HepG2 (cell line): ENCODE measurements at regions not wholly inside any gene's neighbourhood (a gene's known extent, or its start where the extent isn't known, plus 50 kb on each side); places are given as distances from the start of the nearest gene placed in this dataset.

Experiments
- ATAC-seq: fragments of 200-7000 bp; cut with Tn5 transposase; 3 replicates; pipeline ENCODE4 v1.9.1; 2020; ENCODE audit warnings: mild to moderate bottlenecking, moderate library complexity
- BruUV-seq: library from RNA; stranded (reverse); fragments of 400-500 nt; replicated peaks from 2 replicates; lab custom pipeline; 2021; lab: Mats Ljungman, UMichigan
- CTCF ChIA-PET: fragments of 300-600 bp; formaldehyde crosslinking; extraction: SDS; loops from one replicate; lab custom pipeline; 2021; ENCODE audit warnings: low total read pairs, inconsistent platforms, low intra/inter-chr PET ratio; lab: Yijun Ruan, JAX
- POLR2A ChIA-PET: fragments of 350-600 bp; sonication (Branson Sonifier 250); formaldehyde crosslinking; loops from one replicate; lab custom pipeline; 2020; ENCODE audit warnings: antibody characterized with exemption, inconsistent platforms; lab: Yijun Ruan, JAX
- DNase-seq: peaks from one replicate; pipeline ENCODE4 v3.0.0-alpha.2; 2015; ENCODE audit warnings: low spot score
- FAIRE-seq: peaks from 3 replicates; lab custom pipeline; 2011; peaks lifted over from hg19 to GRCh38; lab: Jason Lieb, UNC
- H2AFZ ChIP-seq: one replicate; pipeline ENCODE4 v1.6.1; 2011; ENCODE audit warnings: low read length, inconsistent platforms
- H3K27ac ChIP-seq: fragments of 300-600 bp; 3 replicates; pipeline ENCODE4 v1.8.0; 2011; ENCODE audit warnings: mixed run types, mild to moderate bottlenecking, mixed read lengths, low read length, inconsistent platforms; ENCODE audit not compliant: insufficient read depth; ENCODE audit errors: extremely low read length
- H3K27me3 ChIP-seq, 2 experiments: fragments of 200-600 bp in 1 of 2; 2 replicates in 1 of 2; 3 replicates in 1 of 2; pipeline versions ENCODE4 v1.6.0 to v1.8.0; 2011; ENCODE audit warnings: low read length in 2 of 2, mild to moderate bottlenecking in 2 of 2, moderate library complexity in 2 of 2, inconsistent platforms in 1 of 2; ENCODE audit not compliant: insufficient read depth in 2 of 2, control insufficient read depth in 1 of 2
- H3K36me3 ChIP-seq, 2 experiments: fragments of 200-600 bp in 1 of 2; replicated peaks in 1 of 2; 2 replicates in 1 of 2; 3 replicates in 1 of 2; pipeline versions ENCODE4 v1.5.1 to v1.8.0; 2011; ENCODE audit warnings: low read length in 2 of 2, inconsistent platforms in 1 of 2; ENCODE audit not compliant: insufficient read depth in 2 of 2, control insufficient read depth in 1 of 2
- H3K4me1 ChIP-seq: 2 replicates; pipeline ENCODE4 v1.5.1; 2012; ENCODE audit warnings: low read length, inconsistent platforms; ENCODE audit not compliant: insufficient read depth
- H3K4me2 ChIP-seq: 2 replicates; pipeline ENCODE4 v1.6.0; 2011; ENCODE audit warnings: low read depth, low read length, inconsistent platforms
- H3K4me3 ChIP-seq, 3 experiments: fragments of 200-600 bp in 1 of 3; sonication (generic), shearing (Covaris generic) in 1 of 3; replicated peaks in 1 of 3; 2 replicates each; pipeline ENCODE4 v1.5.1; 2011 to 2016; ENCODE audit warnings: low read length in 3 of 3, inconsistent platforms in 2 of 3, low read depth in 2 of 3, mild to moderate bottlenecking in 2 of 3, control low read depth in 1 of 3, mixed read lengths in 1 of 3; ENCODE audit not compliant: insufficient read depth in 1 of 3
- H3K79me2 ChIP-seq: one replicate; pipeline ENCODE4 v1.6.1; 2011; ENCODE audit warnings: low read length, inconsistent platforms; ENCODE audit not compliant: insufficient read depth
- H3K9ac ChIP-seq: 2 replicates; pipeline ENCODE4 v1.6.0; 2011; ENCODE audit warnings: mild to moderate bottlenecking, low read depth, low read length, inconsistent platforms; ENCODE audit not compliant: insufficient read depth
- H3K9me3 ChIP-seq: 2 replicates; pipeline ENCODE4 v1.5.1; 2012; ENCODE audit warnings: mild to moderate bottlenecking, low read length
- H4K20me1 ChIP-seq: 2 replicates; pipeline ENCODE4 v1.6.0; 2011; ENCODE audit warnings: inconsistent platforms, mild to moderate bottlenecking, low read length, moderate library complexity; ENCODE audit not compliant: insufficient read depth
- MAFK ChIP-seq, 2 experiments: IDR thresholded peaks in 1 of 2; conservative IDR thresholded peaks in 1 of 2; 2 replicates each; pipeline ENCODE4 v1.6.1; 2011; ENCODE audit warnings: improper control_type of control experiment in 2 of 2, low read length in 2 of 2
- PITX1 ChIP-seq: sonication (generic); formaldehyde crosslinking; IDR thresholded peaks from 2 replicates; pipeline ENCODE4 v1.5.1; 2020; ENCODE audit warnings: mild to moderate bottlenecking, missing genetic modification reagents
- TSC22D2 ChIP-seq: sonication (generic); formaldehyde crosslinking; IDR thresholded peaks from 2 replicates; pipeline ENCODE4 v1.5.1; 2020; ENCODE audit warnings: missing genetic modification reagents, mild to moderate bottlenecking, borderline replicate concordance
- WGBS: methylation state at CpG from one replicate; pipeline ENCODE4 v1.1.6; 2017; ENCODE audit warnings: low lambda C conversion rate; 5-methylcytosine and 5-hydroxymethylcytosine counted together
- in situ Hi-C: cut with HindIII; loops from 2 replicates; pipeline ENCODE4 v1.10.0; 2017; ENCODE audit warnings: low pct_unique_long_range_greater_than_20kb; ENCODE audit not compliant: extremely low pct_ligation_motif_present
- intact Hi-C: fragments of 100-400 bp; cut with micrococcal nuclease; formaldehyde crosslinking; loops from one replicate; pipeline ENCODE4 v1.10.0; 2022; ENCODE audit not compliant: unreplicated experiment

DNA sequence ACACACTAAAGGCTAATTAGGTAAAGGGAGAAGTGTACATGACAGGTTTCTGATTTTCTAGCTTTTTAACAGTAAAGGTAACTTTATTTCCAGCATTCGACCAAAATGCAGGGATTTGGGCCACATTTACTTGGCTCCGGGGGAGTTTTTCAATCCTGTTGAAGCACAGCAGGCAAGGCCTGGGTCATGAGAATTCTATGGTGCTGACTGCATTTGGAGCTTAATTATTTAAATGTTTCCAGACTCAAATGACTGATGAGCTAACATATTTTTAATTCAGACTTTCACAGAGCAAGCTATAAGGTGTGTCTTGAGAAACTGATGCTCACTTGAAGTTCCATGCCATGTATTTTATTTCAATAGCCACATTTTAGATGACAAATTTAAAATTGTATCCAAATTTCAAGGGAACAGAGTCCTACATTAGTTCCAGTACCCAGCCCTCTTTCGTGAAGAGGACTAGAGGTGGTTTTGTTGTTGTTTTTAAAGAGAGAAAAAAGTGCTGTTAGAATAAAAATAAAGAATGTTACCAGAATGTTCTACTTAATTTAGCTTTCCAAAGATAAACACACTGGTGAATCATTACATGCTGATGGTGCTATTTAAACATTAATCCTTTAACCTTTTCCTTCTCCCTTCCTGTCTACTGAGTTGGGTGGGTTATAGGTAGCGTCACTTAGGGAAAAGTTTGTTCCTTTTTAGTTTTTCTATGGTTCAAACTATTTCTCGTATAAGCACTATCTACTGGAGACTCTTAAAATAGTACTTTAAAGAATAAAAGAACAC is 82.3 kb upstream of the PHACTR2 start:
- no peak overlapping the region for H3K4me3 ChIP-seq
- H4K20me1 ChIP-seq = no peaks in the 10 kb centered on the region
- no peak overlapping the region for H2AFZ ChIP-seq
- H3K4me1 ChIP-seq = no peaks in the 10 kb centered on the region
- ChIA-PET POLR2A (no interaction called here), CTCF (no interaction called here)
- no peaks in the 10 kb centered on the region for H3K27me3 ChIP-seq
- no peak overlapping the region for H3K4me2 ChIP-seq
- H3K27ac ChIP-seq = no peak overlapping the region
- no peaks in the 10 kb centered on the region for H3K9me3 ChIP-seq
- H3K79me2 ChIP-seq = no peaks in the 10 kb centered on the region
- H3K9ac ChIP-seq = no peak overlapping the region
- no peak for DNase-seq
- 80% methylated on average over 5 of the region's 5 CpGs for WGBS
- intact Hi-C loops = no loop called here
- FAIRE-seq = no peak
- TF ChIP-seq MAFK (conservative IDR thresholded peaks at IDR 0.05 in 1 of 2, IDR thresholded peaks at IDR 0.05 in 1 of 2; ENCODE audit: low read length in 2 of 2) (0 out of 4 replicates have a peak, but pooled peaks of 1 of the 2 experiments have one; percentile 13), PITX1 (no peak)
- no peaks in the 10 kb centered on the region for H3K36me3 ChIP-seq
- BruUV-seq = no TSS peak
- in situ Hi-C loops = no loop called here
- no peak for ATAC-seq

DNA sequence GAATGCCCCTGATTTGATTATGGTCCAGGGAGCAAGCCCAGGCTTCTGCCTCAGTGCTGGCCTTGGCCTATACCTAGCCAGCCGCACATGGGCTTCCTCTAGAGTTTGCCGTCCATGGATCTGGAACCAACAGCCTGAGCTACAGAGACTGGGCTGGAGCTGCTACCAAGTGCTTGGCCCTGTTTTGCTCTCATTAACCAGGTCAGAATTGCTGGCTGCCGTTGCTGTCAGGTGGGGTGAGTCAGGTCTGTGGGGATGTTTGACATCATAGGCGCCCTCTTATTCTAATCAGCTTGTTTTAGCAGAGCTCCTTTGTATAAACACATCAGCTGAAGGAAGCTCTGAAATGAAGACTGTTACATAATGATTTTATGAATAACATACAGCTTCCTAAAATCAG is 83.1 kb upstream of the PHACTR2 start:
- in situ Hi-C loops = no loop called here
- H3K9me3 ChIP-seq = no peaks in the 10 kb centered on the region
- H3K36me3 ChIP-seq = no peaks in the 10 kb centered on the region
- FAIRE-seq (no peak), DNase-seq (no peak), ATAC-seq (no peak)
- no peaks in the 10 kb centered on the region for H3K27me3 ChIP-seq
- no peak overlapping the region for H2AFZ ChIP-seq
- no peak overlapping the region for H3K4me2 ChIP-seq
- 72% methylated on average over 4 of the region's 4 CpGs for WGBS
- H3K79me2 ChIP-seq = no peaks in the 10 kb centered on the region
- H3K9ac ChIP-seq = no peak overlapping the region
- CTCF ChIA-PET = no interaction called here
- no peak overlapping the region for H3K4me3 ChIP-seq
- no TSS peak for BruUV-seq
- TF ChIP-seq TSC22D2 (CRISPR knock-in tag) = no peak
- H4K20me1 ChIP-seq = no peaks in the 10 kb centered on the region
- no peak overlapping the region for H3K27ac ChIP-seq
- POLR2A ChIA-PET = no interaction called here
- no peaks in the 10 kb centered on the region for H3K4me1 ChIP-seq
- intact Hi-C loops = loop anchor here (5.0 kb wide), 2 partner anchors 153 to 418 kb away; no protein-coding TSS in a partner anchor
